ENCODE measurements at regions not wholly inside any gene's neighbourhood (a gene's known extent, or its start where the extent isn't known, plus 50 kb on each side); places are given as distances from the start of the nearest gene placed in this dataset.
"Not testable (repeated sequence)": the region's sequence is repeated elsewhere in the genome, so short reads cannot be mapped to it uniquely, and the experiment has no call there.

DNA sequence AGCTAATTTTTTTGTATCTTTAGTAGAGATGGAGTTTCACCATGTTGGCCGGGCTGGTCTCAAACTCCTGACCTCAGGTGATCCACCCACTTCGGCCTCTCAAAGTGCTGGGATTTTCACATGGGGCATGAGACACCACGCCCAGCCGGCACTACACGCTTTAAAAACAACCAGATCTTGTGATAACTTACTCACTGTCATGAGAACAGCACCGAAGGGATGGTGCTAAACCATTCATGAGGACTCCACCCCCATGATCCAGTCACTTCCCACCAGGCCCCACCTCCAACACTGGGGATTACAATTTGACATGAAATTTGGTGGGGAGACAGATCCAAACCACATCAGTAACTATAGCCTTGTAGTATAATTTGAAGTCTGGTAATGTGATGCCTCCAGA, 67.4 kb upstream of the ZNF169 start:
- POLR2A ChIA-PET; H3K79me2 ChIP-seq (ENCODE audit: control insufficient read depth, insufficient read depth, low read length); H3K4me2 ChIP-seq (ENCODE audit: insufficient read depth, low read length); DNase-seq (ENCODE audit: low read depth, low spot score); H3K36me3 ChIP-seq (ENCODE audit: control insufficient read depth in 2 of 2, extremely low read depth in 1 of 2, insufficient read depth in 2 of 2, low read length in 2 of 2); H3K9ac ChIP-seq (replicated peaks; ENCODE audit: extremely low read depth, insufficient read depth, low read length); intact Hi-C loops (cut with micrococcal nuclease); H4K20me1 ChIP-seq (replicated peaks; ENCODE audit: control insufficient read depth, extremely low read depth, insufficient read depth, low read length); H3K27ac ChIP-seq (ENCODE audit: insufficient read depth, low read depth, low read length); CTCF ChIA-PET; FAIRE-seq; H3K27me3 ChIP-seq (ENCODE audit: control insufficient read depth in 2 of 2, insufficient read depth in 2 of 2, low read length in 2 of 2); H2AFZ ChIP-seq (ENCODE audit: low read depth, low read length); H3K4me1 ChIP-seq (ENCODE audit: control insufficient read depth, extremely low read depth, insufficient read depth, low read length); BruUV-seq (replicated peaks); H3K4me3 ChIP-seq (replicated peaks in 1 of 3; ENCODE audit: insufficient read depth in 1 of 3, low read depth in 1 of 3, low read length in 3 of 3); H3K9me3 ChIP-seq (replicated peaks; ENCODE audit: control insufficient read depth, insufficient read depth, low read length); H3K9me1 ChIP-seq (replicated peaks; ENCODE audit: control insufficient read depth, extremely low read depth, insufficient read depth, low read length); dilution Hi-C loops (cut with MboI; ENCODE audit: extremely low pct_ligation_motif_present, low sequenced_read_pairs): not testable (repeated sequence)

- POLR2A ChIA-PET = no interaction called here
- Histone ChIP-seq H2AFZ (ENCODE audit: low read depth, low read length) (no peak overlapping the region), H4K20me1 (replicated peaks; ENCODE audit: control insufficient read depth, extremely low read depth, insufficient read depth, low read length) (no peaks in the 10 kb centered on the region), H3K9ac (replicated peaks; ENCODE audit: extremely low read depth, insufficient read depth, low read length) (no peak overlapping the region), H3K9me3 (replicated peaks; ENCODE audit: control insufficient read depth, insufficient read depth, low read length) (no peaks in the 10 kb centered on the region), H3K4me2 (ENCODE audit: insufficient read depth, low read length) (no peak overlapping the region), H3K9me1 (replicated peaks; ENCODE audit: control insufficient read depth, extremely low read depth, insufficient read depth, low read length) (no peaks in the 10 kb centered on the region), H3K27me3 (ENCODE audit: control insufficient read depth in 2 of 2, insufficient read depth in 2 of 2, low read length in 2 of 2) (no peaks in the 10 kb centered on the region), H3K36me3 (ENCODE audit: control insufficient read depth in 2 of 2, extremely low read depth in 1 of 2, insufficient read depth in 2 of 2, low read length in 2 of 2) (no peaks in the 10 kb centered on the region), H3K4me1 (ENCODE audit: control insufficient read depth, extremely low read depth, insufficient read depth, low read length) (no peaks in the 10 kb centered on the region), H3K27ac (ENCODE audit: insufficient read depth, low read depth, low read length) (no peak overlapping the region), H3K4me3 (replicated peaks in 1 of 3; ENCODE audit: insufficient read depth in 1 of 3, low read depth in 1 of 3, low read length in 3 of 3) (no peak overlapping the region), H3K79me2 (ENCODE audit: control insufficient read depth, insufficient read depth, low read length) (no peaks in the 10 kb centered on the region)
- dilution Hi-C loops (cut with MboI; ENCODE audit: extremely low pct_ligation_motif_present, low sequenced_read_pairs) (no loop called here), intact Hi-C loops (cut with micrococcal nuclease) (no loop called here)
- FAIRE-seq (no peak), DNase-seq (ENCODE audit: low read depth, low spot score) (no peak)
- CTCF ChIA-PET = interaction anchor here (3.8 kb wide), 1 partner anchor 15 kb away, joined by 14 read pairs; no protein-coding TSS in a partner anchor
- TF ChIP-seq MYC (IDR thresholded peaks at IDR 0.05; ENCODE audit: low read depth, low read length) (no peak), EZH2 (IDR thresholded peaks at IDR 0.05; ENCODE audit: borderline replicate concordance, low read depth, low read length, severe bottlenecking) (no peak), CTCF (IDR thresholded peaks at IDR 0.05; ENCODE audit: extremely low read depth in 1 of 2, insufficient read depth in 1 of 2, low read depth in 1 of 2, low read length in 2 of 2) (no peak), POLR2AphosphoS5 (IDR thresholded peaks at IDR 0.05; ENCODE audit: insufficient read depth, low read depth, low read length) (no peak), JUN (IDR thresholded peaks at IDR 0.05; ENCODE audit: borderline replicate concordance, insufficient read depth, insufficient read length, low read depth) (no peak), GATA2 (IDR thresholded peaks at IDR 0.05; ENCODE audit: insufficient read depth, insufficient read length, low read depth, low read length) (no peak), FOS (IDR thresholded peaks at IDR 0.05; ENCODE audit: borderline replicate concordance, insufficient read depth, low read length) (no peak), POLR2A (IDR thresholded peaks at IDR 0.05; ENCODE audit: low read depth, low read length) (no peak)
- TF ChIP-seq, protein P1, sequence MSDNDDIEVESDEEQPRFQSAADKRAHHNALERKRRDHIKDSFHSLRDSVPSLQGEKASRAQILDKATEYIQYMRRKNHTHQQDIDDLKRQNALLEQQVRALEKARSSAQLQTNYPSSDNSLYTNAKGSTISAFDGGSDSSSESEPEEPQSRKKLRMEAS (IDR thresholded peaks at IDR 0.05; ENCODE audit: insufficient read depth, insufficient read length) = no peak
- BruUV-seq (replicated peaks) = no TSS peak
These were observed 60.7 kb upstream of the ZNF169 start for GRCh38 chr9:94198414-94198813.
